Endothelial cell of umbilical vein (primary cell): ENCODE measurements at regions not wholly inside any gene's neighbourhood (a gene's known extent, or its start where the extent isn't known, plus 50 kb on each side); places are given as distances from the start of the nearest gene placed in this dataset.

ENCODE experiments used
- BruUV-seq: library from RNA; stranded (reverse); fragments of 400-500 nt; replicated peaks from 2 replicates; lab custom pipeline; 2021; lab: Mats Ljungman, UMichigan
- CTCF ChIA-PET: fragments of 300-600, 350-600 bp; sonication (Branson Sonifier 250); formaldehyde crosslinking; loops from one replicate; lab custom pipeline; 2021; ENCODE audit warnings: antibody characterized with exemption, inconsistent platforms; lab: Charles Lee
- POLR2A ChIA-PET: fragments of 300-600, 350-600 bp; sonication (Branson Sonifier 250); formaldehyde crosslinking; loops from one replicate; lab custom pipeline; 2021; ENCODE audit warnings: antibody characterized with exemption, inconsistent platforms; lab: Charles Lee
- DNase-seq: peaks from one replicate; pipeline ENCODE4 v3.0.0-alpha.2; 2011; ENCODE audit warnings: low read depth, low spot score
- FAIRE-seq: peaks from 2 replicates; lab custom pipeline; 2011; peaks lifted over from hg19 to GRCh38; lab: Jason Lieb, UNC
- H2AFZ ChIP-seq: 2 replicates; pipeline ENCODE4 v1.6.0; 2012; ENCODE audit warnings: low read depth, low read length, control low read depth, inconsistent platforms
- H3K27ac ChIP-seq: 2 replicates; pipeline ENCODE4 v1.5.1; 2011; ENCODE audit warnings: low read depth, mild to moderate bottlenecking, control low read depth, low read length, moderate library complexity; ENCODE audit not compliant: insufficient read depth
- H3K27me3 ChIP-seq, 2 experiments: 2 replicates each; pipeline versions ENCODE4 v1.6.0 to v1.6.1; 2011; ENCODE audit warnings: low read length in 2 of 2, mixed read lengths in 1 of 2; ENCODE audit not compliant: control insufficient read depth in 2 of 2, insufficient read depth in 2 of 2
- H3K36me3 ChIP-seq, 2 experiments: 2 replicates in 1 of 2; 3 replicates in 1 of 2; pipeline ENCODE4 v1.5.1; 2011; ENCODE audit warnings: low read length in 2 of 2, mild to moderate bottlenecking in 1 of 2, moderate library complexity in 1 of 2; ENCODE audit not compliant: control insufficient read depth in 2 of 2, insufficient read depth in 2 of 2; ENCODE audit errors: extremely low read depth in 1 of 2
- H3K4me1 ChIP-seq: 3 replicates; pipeline ENCODE4 v1.5.1; 2011; ENCODE audit warnings: mild to moderate bottlenecking, low read length; ENCODE audit not compliant: control insufficient read depth, insufficient read depth; ENCODE audit errors: extremely low read depth
- H3K4me2 ChIP-seq: 2 replicates; pipeline ENCODE4 v1.6.1; 2011; ENCODE audit warnings: low read length, control low read depth, mixed read lengths; ENCODE audit not compliant: insufficient read depth
- H3K4me3 ChIP-seq, 3 experiments: fragments of 200-600 bp in 1 of 3; sonication (generic), shearing (Covaris generic) in 1 of 3; replicated peaks in 1 of 3; 2 replicates each; pipeline ENCODE4 v1.5.1; 2011 to 2016; ENCODE audit warnings: control low read depth in 3 of 3, low read length in 3 of 3, mild to moderate bottlenecking in 2 of 3, inconsistent platforms in 1 of 3, low read depth in 1 of 3, moderate library complexity in 1 of 3; ENCODE audit not compliant: insufficient read depth in 1 of 3
- H3K79me2 ChIP-seq: 2 replicates; pipeline ENCODE4 v1.6.0; 2012; ENCODE audit warnings: low read length, inconsistent platforms; ENCODE audit not compliant: control insufficient read depth, insufficient read depth
- H3K9ac ChIP-seq: replicated peaks from 2 replicates; pipeline ENCODE3; 2011; ENCODE audit warnings: low read length, control low read depth; ENCODE audit not compliant: insufficient read depth; ENCODE audit errors: extremely low read depth
- H3K9me1 ChIP-seq: replicated peaks from 3 replicates; pipeline ENCODE4 v1.6.0; 2011; ENCODE audit warnings: mild to moderate bottlenecking, low read length; ENCODE audit not compliant: control insufficient read depth, insufficient read depth; ENCODE audit errors: extremely low read depth
- H3K9me3 ChIP-seq: replicated peaks from 2 replicates; pipeline ENCODE4 v1.5.1; 2012; ENCODE audit warnings: low read length, inconsistent platforms; ENCODE audit not compliant: control insufficient read depth, insufficient read depth
- H4K20me1 ChIP-seq: replicated peaks from 2 replicates; pipeline ENCODE3; 2011; ENCODE audit warnings: mild to moderate bottlenecking, low read length; ENCODE audit not compliant: control insufficient read depth, insufficient read depth; ENCODE audit errors: extremely low read depth
- EZH2 ChIP-seq: IDR thresholded peaks from 2 replicates; pipeline ENCODE4 v1.6.1; 2012; ENCODE audit warnings: borderline replicate concordance, low read depth, mild to moderate bottlenecking, moderate library complexity, low read length, inconsistent platforms; ENCODE audit not compliant: severe bottlenecking
- FOS ChIP-seq: IDR thresholded peaks from 2 replicates; pipeline ENCODE4 v1.6.1; 2011; ENCODE audit warnings: mild to moderate bottlenecking, low read length, moderate library complexity, borderline replicate concordance; ENCODE audit not compliant: insufficient read depth
- GATA2 ChIP-seq: IDR thresholded peaks from 2 replicates; pipeline ENCODE4 v1.7.0; 2011; ENCODE audit warnings: low read depth, mild to moderate bottlenecking, moderate library complexity, mixed read lengths, low read length; ENCODE audit not compliant: insufficient read length, insufficient read depth
- JUN ChIP-seq: IDR thresholded peaks from 2 replicates; pipeline ENCODE4 v1.6.1; 2011; ENCODE audit warnings: borderline replicate concordance, low read depth; ENCODE audit not compliant: insufficient read length, insufficient read depth
- MAX ChIP-seq: IDR thresholded peaks from 2 replicates; pipeline ENCODE4 v1.6.1; 2011; ENCODE audit not compliant: insufficient read depth, insufficient read length
- MYC ChIP-seq: IDR thresholded peaks from one replicate; pipeline ENCODE4 v1.6.1; 2011; ENCODE audit warnings: mild to moderate bottlenecking, low read depth, low read length
- POLR2A ChIP-seq: IDR thresholded peaks from 2 replicates; pipeline ENCODE4 v1.6.1; 2012; ENCODE audit warnings: low read depth, mild to moderate bottlenecking, control low read depth, low read length
- POLR2AphosphoS5 ChIP-seq: IDR thresholded peaks from 2 replicates; pipeline ENCODE4 v1.6.1; 2012; ENCODE audit warnings: low read depth, mild to moderate bottlenecking, control low read depth, low read length, moderate library complexity; ENCODE audit not compliant: insufficient read depth
- dilution Hi-C: fragments of 300-500 bp; cut with MboI; formaldehyde crosslinking; loops from one replicate; pipeline ENCODE4 v1.15.0; 2019; ENCODE audit warnings: low sequenced_read_pairs; ENCODE audit not compliant: extremely low pct_ligation_motif_present
- intact Hi-C: fragments of 100-400 bp; cut with micrococcal nuclease; formaldehyde crosslinking; loops from one replicate; pipeline ENCODE4 v1.10.0; 2022
- TF ChIP-seq, protein P1 (sequence below), 2 donors: IDR thresholded peaks; 1 replicate in 1 of 2; 2 replicates in 1 of 2; pipeline ENCODE4 v1.5.1; 2011; ENCODE audit warnings: low read length in 2 of 2, mild to moderate bottlenecking in 2 of 2, moderate library complexity in 2 of 2, control low read depth in 1 of 2, inconsistent platforms in 1 of 2, low read depth in 1 of 2; ENCODE audit not compliant: insufficient read depth in 1 of 2; ENCODE audit errors: extremely low read depth in 1 of 2

DNA sequence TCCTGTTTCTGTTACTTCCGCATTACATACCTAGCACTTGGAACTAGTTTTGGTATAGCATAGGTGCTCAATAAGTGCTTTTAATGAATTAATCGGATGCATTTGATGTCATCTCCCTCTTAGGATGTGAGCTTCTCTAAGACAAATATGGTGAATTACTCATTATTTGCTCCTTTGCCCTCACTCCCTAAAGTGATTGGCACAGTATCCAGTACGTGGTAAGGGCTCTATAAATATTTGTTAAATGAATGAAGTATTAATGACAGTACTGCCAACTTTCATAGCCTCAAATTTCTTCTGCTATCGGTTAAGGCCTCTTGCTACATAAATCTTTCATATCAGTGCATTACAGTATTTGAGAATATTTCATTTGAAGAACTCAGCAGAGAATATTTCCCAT is 75.9 kb upstream of the ARID5B start:
- dilution Hi-C loops = no loop called here
- CTCF ChIA-PET = interaction anchor here (1.7 kb wide), 1 partner anchor 22 kb away, joined by 3 read pairs; no protein-coding TSS in a partner anchor
- BruUV-seq = no TSS peak

More for the DNA sequence above, 75.9 kb upstream of the ARID5B start:
- Histone ChIP-seq H3K4me2 (no peak overlapping the region), H2AFZ (no peak overlapping the region), H3K4me3 (no peak overlapping the region), H4K20me1 (no peaks in the 10 kb centered on the region), H3K79me2 (no peaks in the 10 kb centered on the region), H3K9ac (no peak overlapping the region), H3K9me3 (no peaks in the 10 kb centered on the region), H3K36me3 (no peaks in the 10 kb centered on the region), H3K4me1 (peaks cover 7% of the 10 kb centered on the region), H3K27me3 (no peaks in the 10 kb centered on the region), H3K27ac (no peak overlapping the region), H3K9me1 (no peaks in the 10 kb centered on the region)
- intact Hi-C loops = no loop called here
- FAIRE-seq (no peak), DNase-seq (no peak)
- TF ChIP-seq GATA2 = no peak
- no peak for TF ChIP-seq EZH2
- TF ChIP-seq, protein P1, sequence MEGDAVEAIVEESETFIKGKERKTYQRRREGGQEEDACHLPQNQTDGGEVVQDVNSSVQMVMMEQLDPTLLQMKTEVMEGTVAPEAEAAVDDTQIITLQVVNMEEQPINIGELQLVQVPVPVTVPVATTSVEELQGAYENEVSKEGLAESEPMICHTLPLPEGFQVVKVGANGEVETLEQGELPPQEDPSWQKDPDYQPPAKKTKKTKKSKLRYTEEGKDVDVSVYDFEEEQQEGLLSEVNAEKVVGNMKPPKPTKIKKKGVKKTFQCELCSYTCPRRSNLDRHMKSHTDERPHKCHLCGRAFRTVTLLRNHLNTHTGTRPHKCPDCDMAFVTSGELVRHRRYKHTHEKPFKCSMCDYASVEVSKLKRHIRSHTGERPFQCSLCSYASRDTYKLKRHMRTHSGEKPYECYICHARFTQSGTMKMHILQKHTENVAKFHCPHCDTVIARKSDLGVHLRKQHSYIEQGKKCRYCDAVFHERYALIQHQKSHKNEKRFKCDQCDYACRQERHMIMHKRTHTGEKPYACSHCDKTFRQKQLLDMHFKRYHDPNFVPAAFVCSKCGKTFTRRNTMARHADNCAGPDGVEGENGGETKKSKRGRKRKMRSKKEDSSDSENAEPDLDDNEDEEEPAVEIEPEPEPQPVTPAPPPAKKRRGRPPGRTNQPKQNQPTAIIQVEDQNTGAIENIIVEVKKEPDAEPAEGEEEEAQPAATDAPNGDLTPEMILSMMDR (IDR thresholded peaks at IDR 0.05; ENCODE audit: extremely low read depth in 1 of 2, insufficient read depth in 1 of 2, low read depth in 1 of 2, low read length in 2 of 2) = no peak
- TF ChIP-seq MAX = no peak
- no peak for TF ChIP-seq JUN
- TF ChIP-seq POLR2A = no peak
- TF ChIP-seq FOS = no peak
- no peak for TF ChIP-seq MYC
- TF ChIP-seq POLR2AphosphoS5 = no peak
- POLR2A ChIA-PET = no interaction called here
